Coronary artery (tissue), 2 donors: ENCODE measurements at regions not wholly inside any gene's neighbourhood (a gene's known extent, or its start where the extent isn't known, plus 50 kb on each side); places are given as distances from the start of the nearest gene placed in this dataset.

Experiments
- DNase-seq: peaks from one replicate; pipeline ENCODE4 v3.0.0-alpha.2; 2017; ENCODE audit warnings: low spot score
- H3K27ac ChIP-seq, 2 donors: fragments of 200-600 bp; sonication (generic); one replicate each; pipeline ENCODE4 v1.5.1; 2016 to 2019
- H3K4me3 ChIP-seq: fragments of 200-600 bp; sonication (generic); 2 replicates; pipeline ENCODE4 v1.5.1; 2016; ENCODE audit warnings: mild to moderate bottlenecking, moderate library complexity
- TF ChIP-seq, protein P1 (sequence below): fragments of 200-600 bp; sonication (generic); IDR thresholded peaks from one replicate; pipeline ENCODE4 v1.5.1; 2019; ENCODE audit warnings: antibody characterized with exemption

GRCh38 chr4:129481107-129481506, 385.2 kb downstream of the C4orf33 start:
- Histone ChIP-seq H3K4me3 (no peak overlapping the region), H3K27ac (no peak overlapping the region)
- TF ChIP-seq, protein P1, sequence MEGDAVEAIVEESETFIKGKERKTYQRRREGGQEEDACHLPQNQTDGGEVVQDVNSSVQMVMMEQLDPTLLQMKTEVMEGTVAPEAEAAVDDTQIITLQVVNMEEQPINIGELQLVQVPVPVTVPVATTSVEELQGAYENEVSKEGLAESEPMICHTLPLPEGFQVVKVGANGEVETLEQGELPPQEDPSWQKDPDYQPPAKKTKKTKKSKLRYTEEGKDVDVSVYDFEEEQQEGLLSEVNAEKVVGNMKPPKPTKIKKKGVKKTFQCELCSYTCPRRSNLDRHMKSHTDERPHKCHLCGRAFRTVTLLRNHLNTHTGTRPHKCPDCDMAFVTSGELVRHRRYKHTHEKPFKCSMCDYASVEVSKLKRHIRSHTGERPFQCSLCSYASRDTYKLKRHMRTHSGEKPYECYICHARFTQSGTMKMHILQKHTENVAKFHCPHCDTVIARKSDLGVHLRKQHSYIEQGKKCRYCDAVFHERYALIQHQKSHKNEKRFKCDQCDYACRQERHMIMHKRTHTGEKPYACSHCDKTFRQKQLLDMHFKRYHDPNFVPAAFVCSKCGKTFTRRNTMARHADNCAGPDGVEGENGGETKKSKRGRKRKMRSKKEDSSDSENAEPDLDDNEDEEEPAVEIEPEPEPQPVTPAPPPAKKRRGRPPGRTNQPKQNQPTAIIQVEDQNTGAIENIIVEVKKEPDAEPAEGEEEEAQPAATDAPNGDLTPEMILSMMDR: no peak
- no peak for DNase-seq

GRCh38 chr4:129488427-129488826, 392.5 kb downstream of the C4orf33 start:
- TF ChIP-seq, protein P1: no peak
- Histone ChIP-seq H3K27ac (no peak overlapping the region), H3K4me3 (no peak overlapping the region)
- DNase-seq: no peak

DNA sequence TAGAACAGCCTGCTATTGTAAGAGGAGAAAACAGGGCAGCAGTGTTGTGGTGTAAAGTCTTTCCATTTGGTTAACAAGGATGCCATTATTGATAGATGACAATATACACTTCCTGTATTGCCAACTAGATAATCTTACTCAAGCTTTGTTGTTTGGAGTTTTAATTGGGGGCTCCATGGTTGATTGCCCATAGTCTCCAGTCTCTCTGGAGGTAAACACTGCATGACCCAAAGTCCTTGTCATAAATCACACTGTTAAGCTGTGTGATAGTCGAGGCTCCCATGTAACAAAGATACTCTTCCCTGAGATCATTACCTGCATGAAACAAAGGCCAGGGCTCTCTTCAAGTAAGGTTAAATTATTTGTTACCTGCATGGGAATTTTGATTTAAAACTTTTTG, 394.6 kb downstream of the C4orf33 start:
- TF ChIP-seq, protein P1: no peak
- DNase-seq: no peak
- H3K4me3 ChIP-seq: no peak overlapping the region

DNA sequence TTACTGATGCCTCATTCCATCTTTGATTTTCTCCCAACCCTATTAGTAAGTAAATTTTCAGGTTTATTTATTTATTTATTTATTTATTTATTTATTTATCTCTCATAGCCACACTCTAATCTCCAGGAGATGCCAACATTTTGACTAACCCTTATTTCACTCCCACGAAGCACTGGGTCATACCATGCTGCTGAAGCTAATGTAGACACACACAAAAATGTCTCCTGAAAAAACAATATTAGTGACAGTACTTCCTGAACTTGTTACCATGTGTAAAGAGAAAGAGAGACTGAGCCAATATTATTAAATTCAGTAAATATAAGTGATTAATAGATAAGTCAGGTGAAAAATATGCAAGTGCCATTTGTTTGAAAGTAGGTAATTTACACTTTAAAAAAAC, 402.7 kb downstream of the C4orf33 start:
- TF ChIP-seq, protein P1: no peak
- Histone ChIP-seq H3K27ac (no peak overlapping the region), H3K4me3 (no peak overlapping the region)
- DNase-seq: no peak

More for the DNA sequence above, 394.6 kb downstream of the C4orf33 start:
- no peak overlapping the region for H3K27ac ChIP-seq

DNA sequence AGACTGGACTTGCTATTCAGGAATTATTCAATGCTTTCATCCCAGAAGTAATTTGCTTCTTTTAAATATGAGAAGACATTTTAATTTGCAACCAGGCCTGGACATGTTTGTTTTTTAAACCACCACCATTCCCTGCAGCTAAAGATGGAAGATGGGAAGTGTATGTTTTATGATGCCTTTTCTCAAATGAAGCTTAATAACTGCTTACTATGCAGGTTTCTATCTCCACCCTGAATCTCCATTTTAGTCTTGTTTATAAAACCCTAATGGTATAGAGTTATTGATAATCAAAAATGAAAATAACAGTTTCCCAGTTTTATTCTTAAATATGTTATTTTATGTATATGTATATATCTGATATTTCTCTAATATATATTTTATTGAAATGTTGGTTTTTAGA, 418.9 kb downstream of the C4orf33 start:
- TF ChIP-seq, protein P1: no peak
- no peak overlapping the region for H3K4me3 ChIP-seq
- DNase-seq: no peak
- no peak overlapping the region for H3K27ac ChIP-seq

- no peak overlapping the region for H3K4me3 ChIP-seq
- no peak overlapping the region for H3K27ac ChIP-seq
- TF ChIP-seq, protein P1: no peak
- no peak for DNase-seq
Measured at GRCh38 chr4:129515356-129515755, 419.4 kb downstream of the C4orf33 start.

- TF ChIP-seq, protein P1: no peak
- DNase-seq: no peak
- Histone ChIP-seq H3K4me3 (no peak overlapping the region), H3K27ac (no peak overlapping the region)
Measured at GRCh38 chr4:129526812-129527211, 430.9 kb downstream of the C4orf33 start.
